Neural crest cell (in vitro differentiated cells): ENCODE measurements at regions not wholly inside any gene's neighbourhood (a gene's known extent, or its start where the extent isn't known, plus 50 kb on each side); places are given as distances from the start of the nearest gene placed in this dataset.

Experiments used
- DNase-seq: peaks from one replicate; pipeline ENCODE4 v3.0.0; 2021; ENCODE audit warnings: low read depth, mixed read lengths, low spot score
- H3K27ac Mint-ChIP-seq: one replicate; pipeline ENCODE4 v1.8.0; 2021; ENCODE audit warnings: mild to moderate bottlenecking, mixed read lengths; ENCODE audit not compliant: unreplicated experiment
- H3K27me3 Mint-ChIP-seq: 2 replicates; pipeline ENCODE4 v1.8.0; 2021; ENCODE audit warnings: low read depth, mild to moderate bottlenecking, mixed read lengths
- H3K36me3 Mint-ChIP-seq: 2 replicates; pipeline ENCODE4 v1.8.0; 2021; ENCODE audit warnings: low read depth, mild to moderate bottlenecking, mixed read lengths
- H3K4me1 Mint-ChIP-seq: 2 replicates; pipeline ENCODE4 v1.8.0; 2021; ENCODE audit warnings: mixed read lengths
- H3K4me3 Mint-ChIP-seq: one replicate; pipeline ENCODE4 v1.8.0; 2021; ENCODE audit warnings: mild to moderate bottlenecking, mixed read lengths
- H3K9me3 Mint-ChIP-seq: 2 replicates; pipeline ENCODE4 v1.8.0; 2021; ENCODE audit warnings: mixed read lengths
- CTCF ChIP-seq: fragments of 200-600 bp; sonication (generic); conservative IDR thresholded peaks from 2 replicates; pipeline ENCODE4 v1.5.0; 2021; ENCODE audit warnings: antibody characterized with exemption, mild to moderate bottlenecking

GRCh38 chr2:239534581-239535412, 134.0 kb upstream of the HDAC4 start:
- Mint-ChIP-seq H3K4me3 (no peak overlapping the region), H3K9me3 (no peaks in the 10 kb centered on the region), H3K4me1 (peaks cover 37% of the 10 kb centered on the region), H3K27me3 (peaks cover 2% of the 10 kb centered on the region), H3K27ac (no peak overlapping the region), H3K36me3 (no peaks in the 10 kb centered on the region)
- DNase-seq = no peak
- TF ChIP-seq CTCF = no peak

- H3K27me3 Mint-ChIP-seq = peaks cover 2% of the 10 kb centered on the region
- no peak overlapping the region for H3K4me3 Mint-ChIP-seq
- peaks cover 37% of the 10 kb centered on the region for H3K4me1 Mint-ChIP-seq
- H3K27ac Mint-ChIP-seq = no peak overlapping the region
- DNase-seq = no peak
- H3K36me3 Mint-ChIP-seq = no peaks in the 10 kb centered on the region
- TF ChIP-seq CTCF = no peak
- H3K9me3 Mint-ChIP-seq = no peaks in the 10 kb centered on the region
Observed at GRCh38 chr2:239533569-239534316, 132.9 kb upstream of the HDAC4 start.

GRCh38 chr2:239532859-239533258, 132.0 kb upstream of the HDAC4 start:
- no peak for TF ChIP-seq CTCF
- H3K27me3 Mint-ChIP-seq = peaks cover 2% of the 10 kb centered on the region

GRCh38 chr2:239532250-239532649, 131.4 kb upstream of the HDAC4 start:
- Mint-ChIP-seq H3K27me3 (peaks cover 2% of the 10 kb centered on the region), H3K4me3 (no peak overlapping the region), H3K9me3 (no peaks in the 10 kb centered on the region), H3K36me3 (no peaks in the 10 kb centered on the region), H3K4me1 (peaks cover 37% of the 10 kb centered on the region), H3K27ac (no peak overlapping the region)
- no peak for TF ChIP-seq CTCF
- no peak for DNase-seq

More at GRCh38 chr2:239532859-239533258, 132.0 kb upstream of the HDAC4 start:
- Mint-ChIP-seq H3K4me3 (no peak overlapping the region), H3K4me1 (peaks cover 37% of the 10 kb centered on the region), H3K9me3 (no peaks in the 10 kb centered on the region), H3K27ac (no peak overlapping the region), H3K36me3 (no peaks in the 10 kb centered on the region)
- DNase-seq = no peak

- Mint-ChIP-seq H3K4me1 (peaks cover 37% of the 10 kb centered on the region), H3K36me3 (no peaks in the 10 kb centered on the region), H3K9me3 (no peaks in the 10 kb centered on the region), H3K27ac (no peak overlapping the region), H3K4me3 (no peak overlapping the region), H3K27me3 (peaks cover 2% of the 10 kb centered on the region)
- DNase-seq = peak; percentile 42
- TF ChIP-seq CTCF = no peak
Observed at GRCh38 chr2:239531456-239532241, 130.8 kb upstream of the HDAC4 start.
